GM19372 (cell line): ENCODE measurements at regions not wholly inside any gene's neighbourhood (a gene's known extent, or its start where the extent isn't known, plus 50 kb on each side); places are given as distances from the start of the nearest gene placed in this dataset.
"Not testable (repeated sequence)": the region's sequence is repeated elsewhere in the genome, so short reads cannot be mapped to it uniquely, and the experiment has no call there.

Source experiments
- ATAC-seq: cut with Tn5 transposase; IDR thresholded peaks from one replicate; pipeline ENCODE4 v1.9.1; 2021; ENCODE audit warnings: mild to moderate bottlenecking, low read depth, moderate library complexity; ENCODE audit not compliant: unreplicated experiment

GRCh38 chr2:47653902-47654789 is 83.4 kb upstream of the KCNK12 start:
- no peak for ATAC-seq

- ATAC-seq = no peak
These were observed 82.3 kb upstream of the KCNK12 start for GRCh38 chr2:47653036-47653435.

GRCh38 chr2:47652061-47652690 is 81.4 kb upstream of the KCNK12 start:
- no peak for ATAC-seq

- no peak for ATAC-seq
These were observed 80.5 kb upstream of the KCNK12 start for GRCh38 chr2:47651296-47651695.

- no peak for ATAC-seq
These were observed 79.3 kb upstream of the KCNK12 start for GRCh38 chr2:47650001-47650535.

GRCh38 chr2:47645246-47645645 is 74.5 kb upstream of the KCNK12 start:
- no peak for ATAC-seq

GRCh38 chr2:47644351-47644750 is 73.6 kb upstream of the KCNK12 start:
- ATAC-seq = no peak

GRCh38 chr2:47641366-47641765 is 70.6 kb upstream of the KCNK12 start:
- ATAC-seq = no peak

GRCh38 chr2:47640356-47640755 is 69.6 kb upstream of the KCNK12 start:
- no peak for ATAC-seq

GRCh38 chr2:47639467-47639866 is 68.7 kb upstream of the KCNK12 start:
- ATAC-seq = no peak

GRCh38 chr2:47638430-47638829 is 67.6 kb upstream of the KCNK12 start:
- ATAC-seq = no peak

- no peak for ATAC-seq
These were observed 65.9 kb upstream of the KCNK12 start for GRCh38 chr2:47636596-47637264.

GRCh38 chr2:47636176-47636575 is 65.4 kb upstream of the KCNK12 start:
- ATAC-seq = no peak

- ATAC-seq = no peak
These were observed 62.0 kb upstream of the KCNK12 start for GRCh38 chr2:47632754-47633153.

GRCh38 chr2:47631792-47632398 is 61.1 kb upstream of the KCNK12 start:
- no peak for ATAC-seq

GRCh38 chr2:47631306-47631705 is 60.5 kb upstream of the KCNK12 start:
- ATAC-seq = no peak

- ATAC-seq = no peak
These were observed 59.0 kb upstream of the KCNK12 start for GRCh38 chr2:47629501-47630460.

- no peak for ATAC-seq
These were observed 58.1 kb upstream of the KCNK12 start for GRCh38 chr2:47628904-47629303.

GRCh38 chr2:47626664-47627063 is 55.9 kb upstream of the KCNK12 start:
- no peak for ATAC-seq

- not testable (repeated sequence) for ATAC-seq
These were observed 52.4 kb upstream of the KCNK12 start for GRCh38 chr2:47623140-47623539.
